ENCODE measurements at regions not wholly inside any gene's neighbourhood (a gene's known extent, or its start where the extent isn't known, plus 50 kb on each side); places are given as distances from the start of the nearest gene placed in this dataset.

DNA sequence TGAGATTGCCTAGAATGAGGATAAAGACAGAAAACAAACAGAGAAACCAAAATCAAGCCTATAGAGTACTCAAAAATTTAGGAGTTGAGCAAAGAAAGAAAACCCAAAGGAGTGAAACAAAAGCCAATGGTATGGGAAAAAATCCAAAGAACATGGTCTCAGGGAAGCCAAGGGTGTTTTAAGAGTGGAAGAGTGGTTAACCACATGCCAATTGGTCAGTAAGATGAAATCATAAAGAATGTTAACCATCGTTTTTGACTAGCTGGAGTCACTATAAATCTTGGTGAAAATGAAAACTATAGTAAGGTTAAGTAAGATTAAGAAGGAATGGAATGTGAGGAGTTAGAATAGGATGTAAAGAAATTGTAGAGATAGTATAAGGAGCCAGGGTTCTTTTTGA is 64.7 kb upstream of the RPL34 start:
- TF ChIP-seq, protein P1, sequence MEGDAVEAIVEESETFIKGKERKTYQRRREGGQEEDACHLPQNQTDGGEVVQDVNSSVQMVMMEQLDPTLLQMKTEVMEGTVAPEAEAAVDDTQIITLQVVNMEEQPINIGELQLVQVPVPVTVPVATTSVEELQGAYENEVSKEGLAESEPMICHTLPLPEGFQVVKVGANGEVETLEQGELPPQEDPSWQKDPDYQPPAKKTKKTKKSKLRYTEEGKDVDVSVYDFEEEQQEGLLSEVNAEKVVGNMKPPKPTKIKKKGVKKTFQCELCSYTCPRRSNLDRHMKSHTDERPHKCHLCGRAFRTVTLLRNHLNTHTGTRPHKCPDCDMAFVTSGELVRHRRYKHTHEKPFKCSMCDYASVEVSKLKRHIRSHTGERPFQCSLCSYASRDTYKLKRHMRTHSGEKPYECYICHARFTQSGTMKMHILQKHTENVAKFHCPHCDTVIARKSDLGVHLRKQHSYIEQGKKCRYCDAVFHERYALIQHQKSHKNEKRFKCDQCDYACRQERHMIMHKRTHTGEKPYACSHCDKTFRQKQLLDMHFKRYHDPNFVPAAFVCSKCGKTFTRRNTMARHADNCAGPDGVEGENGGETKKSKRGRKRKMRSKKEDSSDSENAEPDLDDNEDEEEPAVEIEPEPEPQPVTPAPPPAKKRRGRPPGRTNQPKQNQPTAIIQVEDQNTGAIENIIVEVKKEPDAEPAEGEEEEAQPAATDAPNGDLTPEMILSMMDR (IDR thresholded peaks at IDR 0.05; ENCODE audit: control insufficient read depth, extremely low read depth, insufficient read depth), result no peak
- H3K4me3 ChIP-seq (ENCODE audit: low read depth, low read length), result no peak overlapping the region
- no peak for DNase-seq (ENCODE audit: low read depth)

DNA sequence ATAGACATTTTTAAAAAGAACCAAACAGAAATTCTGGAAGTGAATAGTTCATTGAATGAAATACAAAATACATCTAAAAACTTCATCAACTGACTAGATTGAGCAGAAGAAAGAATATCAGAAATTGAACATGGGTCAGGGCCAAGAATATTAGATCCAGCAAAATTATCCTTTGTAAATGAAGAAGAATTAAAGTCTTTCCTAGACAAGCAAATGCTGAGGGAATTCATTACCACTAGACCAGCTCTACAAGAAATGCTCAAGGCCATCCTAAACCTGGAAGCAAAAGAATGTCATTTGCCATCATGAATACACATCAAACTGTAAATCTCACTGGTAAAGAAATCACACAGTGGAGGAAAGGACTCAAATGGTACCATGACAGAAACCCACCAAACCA is 72.7 kb upstream of the RPL34 start:
- TF ChIP-seq, protein P1 (IDR thresholded peaks at IDR 0.05; ENCODE audit: control insufficient read depth, extremely low read depth, insufficient read depth), result no peak
- DNase-seq (ENCODE audit: low read depth), result no peak
- H3K4me3 ChIP-seq (ENCODE audit: low read depth, low read length), result no peak overlapping the region

DNA sequence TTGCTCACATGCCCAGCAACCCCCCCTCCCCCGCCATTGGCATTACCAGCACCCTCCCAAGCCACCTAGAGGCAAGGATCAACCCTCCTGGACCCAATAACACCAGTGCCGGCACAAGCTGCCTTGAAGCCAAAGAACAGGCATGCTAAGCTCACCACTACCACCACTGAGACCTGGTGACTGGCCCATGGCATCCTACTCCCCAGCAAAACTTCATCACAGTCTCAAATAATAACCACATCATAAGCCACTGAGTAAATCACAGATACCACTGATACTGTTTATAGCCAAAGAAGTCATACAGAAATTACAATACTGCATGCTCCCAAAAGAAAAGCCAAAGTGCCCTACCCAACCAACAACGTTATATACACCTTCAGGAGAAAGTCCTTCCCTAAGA is 73.6 kb upstream of the RPL34 start:
- no peak for DNase-seq (ENCODE audit: low read depth)
- TF ChIP-seq, protein P1 (IDR thresholded peaks at IDR 0.05; ENCODE audit: control insufficient read depth, extremely low read depth, insufficient read depth), result no peak
- H3K4me3 ChIP-seq (ENCODE audit: low read depth, low read length), result no peak overlapping the region

DNA sequence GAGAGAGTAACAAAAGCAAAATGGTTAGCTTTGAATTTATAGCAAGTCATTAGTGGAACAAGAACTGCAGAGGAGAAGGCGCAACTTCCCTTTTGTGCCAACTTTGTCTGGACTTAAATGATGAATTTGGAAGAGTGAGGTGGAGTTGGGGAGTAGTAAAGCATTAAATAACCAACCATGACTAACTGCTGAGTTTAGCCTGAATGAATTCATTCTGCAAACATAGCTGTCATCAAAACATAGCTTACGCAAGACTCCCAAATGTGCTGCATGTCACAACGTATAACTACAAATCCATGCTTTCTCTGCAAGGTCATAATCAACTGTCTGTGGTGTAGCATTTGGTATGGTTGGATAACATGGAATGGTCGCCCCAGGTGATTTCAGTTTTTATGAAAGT is 75.9 kb upstream of the RPL34 start:
- no peak for DNase-seq (ENCODE audit: low read depth)
- TF ChIP-seq, protein P1 (IDR thresholded peaks at IDR 0.05; ENCODE audit: control insufficient read depth, extremely low read depth, insufficient read depth), result no peak
- no peak overlapping the region for H3K4me3 ChIP-seq (ENCODE audit: low read depth, low read length)

GRCh38 chr4:108543359-108543968 is 76.9 kb upstream of the RPL34 start:
- no peak overlapping the region for H3K4me3 ChIP-seq (ENCODE audit: low read depth, low read length)
- TF ChIP-seq, protein P1 (IDR thresholded peaks at IDR 0.05; ENCODE audit: control insufficient read depth, extremely low read depth, insufficient read depth), result no peak
- no peak for DNase-seq (ENCODE audit: low read depth)

- TF ChIP-seq, protein P1 (IDR thresholded peaks at IDR 0.05; ENCODE audit: control insufficient read depth, extremely low read depth, insufficient read depth), result no peak
- no peak overlapping the region for H3K4me3 ChIP-seq (ENCODE audit: low read depth, low read length)
- DNase-seq (ENCODE audit: low read depth), result no peak
Measured at GRCh38 chr4:108540536-108540935, 79.8 kb upstream of the RPL34 start.

GRCh38 chr4:108536577-108536976 is 83.8 kb upstream of the RPL34 start:
- no peak overlapping the region for H3K4me3 ChIP-seq (ENCODE audit: low read depth, low read length)
- peak; percentile 47 for DNase-seq (ENCODE audit: low read depth)
- TF ChIP-seq, protein P1 (IDR thresholded peaks at IDR 0.05; ENCODE audit: control insufficient read depth, extremely low read depth, insufficient read depth), result no peak

All from LNCaP clone FGC (cell line).